GM19324 (cell line): ENCODE measurements at regions not wholly inside any gene's neighbourhood (a gene's known extent, or its start where the extent isn't known, plus 50 kb on each side); places are given as distances from the start of the nearest gene placed in this dataset.

Experiments
- ATAC-seq: cut with Tn5 transposase; IDR thresholded peaks from one replicate; pipeline ENCODE4 v1.9.1; 2021; ENCODE audit warnings: mild to moderate bottlenecking, moderate library complexity; ENCODE audit not compliant: unreplicated experiment, low FRiP score

GRCh38 chr17:33473061-33473460, 180.0 kb upstream of the ASIC2 start:
- ATAC-seq: no peak

GRCh38 chr17:33474789-33475188, 181.7 kb upstream of the ASIC2 start:
- no peak for ATAC-seq

GRCh38 chr17:33475594-33475993, 182.5 kb upstream of the ASIC2 start:
- no peak for ATAC-seq

GRCh38 chr17:33481652-33482051, 188.6 kb upstream of the ASIC2 start:
- ATAC-seq: no peak

- ATAC-seq: no peak
These were observed 189.5 kb upstream of the ASIC2 start for GRCh38 chr17:33482636-33483035.

GRCh38 chr17:33484559-33484958, 191.5 kb upstream of the ASIC2 start:
- ATAC-seq: no peak

GRCh38 chr17:33486135-33486885, 193.2 kb upstream of the ASIC2 start:
- ATAC-seq: no peak

GRCh38 chr17:33487187-33487879, 194.2 kb upstream of the ASIC2 start:
- no peak for ATAC-seq

GRCh38 chr17:33491871-33492481, 198.9 kb upstream of the ASIC2 start:
- no peak for ATAC-seq

GRCh38 chr17:33492731-33493265, 199.7 kb upstream of the ASIC2 start:
- ATAC-seq: no peak

- ATAC-seq: no peak
These were observed 200.5 kb upstream of the ASIC2 start for GRCh38 chr17:33493566-33493965.

GRCh38 chr17:33494151-33494550, 201.1 kb upstream of the ASIC2 start:
- ATAC-seq: no peak

- no peak for ATAC-seq
These were observed 204.5 kb upstream of the ASIC2 start for GRCh38 chr17:33497623-33498022.

GRCh38 chr17:33498069-33498468, 205.0 kb upstream of the ASIC2 start:
- ATAC-seq: no peak

- no peak for ATAC-seq
These were observed 205.9 kb upstream of the ASIC2 start for GRCh38 chr17:33499040-33499439.

- no peak for ATAC-seq
These were observed 207.1 kb upstream of the ASIC2 start for GRCh38 chr17:33500151-33500550.

- ATAC-seq: no peak
These were observed 208.1 kb upstream of the ASIC2 start for GRCh38 chr17:33501185-33501584.

GRCh38 chr17:33504571-33504970, 211.5 kb upstream of the ASIC2 start:
- ATAC-seq: no peak

GRCh38 chr17:33506889-33507650, 214.0 kb upstream of the ASIC2 start:
- ATAC-seq: no peak

GRCh38 chr17:33508215-33508614, 215.1 kb upstream of the ASIC2 start:
- ATAC-seq: no peak

- ATAC-seq: no peak
These were observed 216.2 kb upstream of the ASIC2 start for GRCh38 chr17:33509331-33509730.
